GM18861 (cell line): ENCODE measurements at regions not wholly inside any gene's neighbourhood (a gene's known extent, or its start where the extent isn't known, plus 50 kb on each side); places are given as distances from the start of the nearest gene placed in this dataset.

Experiments used
- ATAC-seq: cut with Tn5 transposase; IDR thresholded peaks from one replicate; pipeline ENCODE4 v1.9.1; 2021; ENCODE audit not compliant: unreplicated experiment

GRCh38 chr1:228986093-228986904 lies 251.0 kb downstream of the RHOU start:
- ATAC-seq: no peak

- no peak for ATAC-seq
Measured at GRCh38 chr1:228987286-228987685, 252.0 kb downstream of the RHOU start.

GRCh38 chr1:228987736-228988506 lies 252.6 kb downstream of the RHOU start:
- no peak for ATAC-seq

- no peak for ATAC-seq
Measured at GRCh38 chr1:228988664-228989063, 253.4 kb downstream of the RHOU start.

- ATAC-seq: no peak
Measured at GRCh38 chr1:228989176-228989575, 253.9 kb downstream of the RHOU start.

GRCh38 chr1:228989676-228989991 lies 254.4 kb downstream of the RHOU start:
- ATAC-seq: no peak

GRCh38 chr1:228989992-228990827 lies 254.9 kb downstream of the RHOU start:
- no peak for ATAC-seq

- ATAC-seq: no peak
Measured at GRCh38 chr1:228990906-228991569, 255.8 kb downstream of the RHOU start.

GRCh38 chr1:228992044-228992443 lies 256.8 kb downstream of the RHOU start:
- no peak for ATAC-seq

- no peak for ATAC-seq
Measured at GRCh38 chr1:228992907-228993535, 257.7 kb downstream of the RHOU start.

GRCh38 chr1:228994676-228995594 lies 259.7 kb downstream of the RHOU start:
- ATAC-seq: no peak

GRCh38 chr1:228996281-228996680 lies 261.0 kb downstream of the RHOU start:
- ATAC-seq: no peak

GRCh38 chr1:228997721-228998144 lies 262.5 kb downstream of the RHOU start:
- no peak for ATAC-seq

GRCh38 chr1:228998179-228998578 lies 262.9 kb downstream of the RHOU start:
- no peak for ATAC-seq

- no peak for ATAC-seq
Measured at GRCh38 chr1:228999446-229000170, 264.3 kb downstream of the RHOU start.

GRCh38 chr1:229000187-229000586 lies 264.9 kb downstream of the RHOU start:
- no peak for ATAC-seq

GRCh38 chr1:229001467-229002011 lies 266.3 kb downstream of the RHOU start:
- ATAC-seq: no peak

GRCh38 chr1:229002037-229002436 lies 266.8 kb downstream of the RHOU start:
- no peak for ATAC-seq
